Activated CD8-positive, alpha-beta memory T cell treated with anti-CD3 and anti-CD28 coated beads, Interleukin-2, amount 10 ng/mL, durations not matched to agents 7 days and 5 days (primary cell): ENCODE measurements at regions not wholly inside any gene's neighbourhood (a gene's known extent, or its start where the extent isn't known, plus 50 kb on each side); places are given as distances from the start of the nearest gene placed in this dataset.

Experiments used
- ATAC-seq: fragments of 150-1000 bp; cut with Tn5 transposase; one replicate; pipeline ENCODE4 v1.10.0; 2021; ENCODE audit warnings: moderate library complexity
- CTCF ChIA-PET: fragments of 350-600 bp; sonication (Branson Sonifier 250); formaldehyde crosslinking; loops from one replicate; lab custom pipeline; 2021; ENCODE audit warnings: antibody characterized with exemption; lab: Charles Lee
- DNase-seq: peaks from one replicate; pipeline ENCODE4 v3.0.0-alpha.2; 2020
- H3K27ac Mint-ChIP-seq: one replicate; pipeline ENCODE4 v1.8.0; 2021; ENCODE audit warnings: mild to moderate bottlenecking, mixed read lengths
- H3K27me3 Mint-ChIP-seq: one replicate; pipeline ENCODE4 v1.8.0; 2021; ENCODE audit warnings: mixed read lengths
- H3K36me3 Mint-ChIP-seq: one replicate; pipeline ENCODE4 v1.8.0; 2021; ENCODE audit warnings: mild to moderate bottlenecking, mixed read lengths
- H3K4me1 Mint-ChIP-seq: one replicate; pipeline ENCODE4 v1.8.0; 2021; ENCODE audit warnings: mixed read lengths
- H3K4me3 Mint-ChIP-seq: one replicate; pipeline ENCODE4 v1.8.0; 2021; ENCODE audit warnings: mild to moderate bottlenecking, moderate library complexity, mixed read lengths
- H3K9me3 Mint-ChIP-seq: one replicate; pipeline ENCODE4 v1.8.0; 2022; ENCODE audit warnings: low read depth, mixed read lengths

DNA sequence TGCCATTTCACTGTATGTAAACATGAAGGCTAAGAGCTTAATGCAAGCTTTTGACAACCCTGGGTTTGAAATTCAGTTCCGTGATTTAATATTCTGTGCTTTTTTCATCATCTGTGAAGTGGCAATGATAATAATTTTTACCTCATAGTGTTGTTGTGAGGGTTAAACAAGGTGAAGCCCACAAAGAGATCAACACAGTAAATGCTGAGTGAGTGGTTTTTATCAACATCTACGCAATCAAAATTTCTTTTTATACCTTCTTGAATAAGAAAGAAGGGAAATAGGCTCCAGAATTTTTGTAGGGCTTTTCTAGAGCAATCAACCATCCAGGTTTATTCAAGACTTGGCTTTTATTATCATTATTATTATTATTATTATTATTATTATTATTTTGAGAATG is 490.8 kb downstream of the SOX5 start:
- CTCF ChIA-PET, result interaction anchor here (0.6 kb wide), 1 partner anchor 67 kb away, joined by 3 read pairs; no protein-coding TSS in a partner anchor
- Mint-ChIP-seq H3K4me1 (no peaks in the 10 kb centered on the region), H3K27me3 (no peaks in the 10 kb centered on the region)

DNA sequence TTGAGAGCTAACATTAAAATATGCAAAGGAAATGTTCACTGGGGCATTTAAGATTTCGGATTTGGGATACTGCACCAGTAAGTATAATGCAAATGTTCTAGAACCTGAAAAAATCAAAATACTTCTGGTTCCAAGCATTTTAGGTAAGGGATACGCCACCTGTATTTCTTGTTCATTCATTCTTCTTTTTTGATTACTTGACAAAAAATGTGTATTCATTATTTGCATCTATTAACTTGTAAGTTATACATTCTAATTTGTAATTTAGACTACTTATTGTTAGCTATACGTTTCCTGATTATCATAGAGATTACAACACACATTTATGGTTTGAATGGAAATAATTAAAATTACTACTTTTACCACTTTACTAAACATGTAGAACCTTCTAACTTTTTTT is 486.9 kb downstream of the SOX5 start:
- ATAC-seq (no peak), DNase-seq (no peak)
- Mint-ChIP-seq H3K27me3 (no peaks in the 10 kb centered on the region), H3K27ac (no peak overlapping the region), H3K36me3 (no peaks in the 10 kb centered on the region), H3K4me3 (no peak overlapping the region), H3K9me3 (peaks cover 16% of the 10 kb centered on the region), H3K4me1 (no peaks in the 10 kb centered on the region)
- CTCF ChIA-PET, result no interaction called here

More for the DNA sequence above, 490.8 kb downstream of the SOX5 start:
- H3K27ac Mint-ChIP-seq, result no peak overlapping the region
- H3K36me3 Mint-ChIP-seq, result no peaks in the 10 kb centered on the region
- DNase-seq, result no peak
- peaks cover 7% of the 10 kb centered on the region for H3K9me3 Mint-ChIP-seq
- H3K4me3 Mint-ChIP-seq, result no peak overlapping the region
- no peak for ATAC-seq

GRCh38 chr12:23463172-23463571 is 486.3 kb downstream of the SOX5 start:
- Mint-ChIP-seq H3K4me1 (no peaks in the 10 kb centered on the region), H3K4me3 (no peak overlapping the region), H3K9me3 (peaks cover 16% of the 10 kb centered on the region), H3K27ac (no peak overlapping the region), H3K27me3 (no peaks in the 10 kb centered on the region), H3K36me3 (no peaks in the 10 kb centered on the region)
- no peak for ATAC-seq
- no peak for DNase-seq
- CTCF ChIA-PET, result no interaction called here

GRCh38 chr12:23464241-23464812 is 485.1 kb downstream of the SOX5 start:
- CTCF ChIA-PET, result no interaction called here
- Mint-ChIP-seq H3K4me3 (no peak overlapping the region), H3K27ac (no peak overlapping the region), H3K9me3 (peaks cover 16% of the 10 kb centered on the region), H3K4me1 (no peaks in the 10 kb centered on the region), H3K27me3 (no peaks in the 10 kb centered on the region), H3K36me3 (no peaks in the 10 kb centered on the region)
- no peak for DNase-seq
- ATAC-seq, result no peak

GRCh38 chr12:23472329-23472971 is 477.0 kb downstream of the SOX5 start:
- H3K36me3 Mint-ChIP-seq, result no peaks in the 10 kb centered on the region
- DNase-seq (no peak), ATAC-seq (no peak)
- H3K9me3 Mint-ChIP-seq, result peaks cover 8% of the 10 kb centered on the region
- CTCF ChIA-PET, result no interaction called here
- H3K4me1 Mint-ChIP-seq, result no peaks in the 10 kb centered on the region
- no peaks in the 10 kb centered on the region for H3K27me3 Mint-ChIP-seq
- H3K27ac Mint-ChIP-seq, result no peak overlapping the region
- H3K4me3 Mint-ChIP-seq, result no peak overlapping the region

- no peaks in the 10 kb centered on the region for H3K27me3 Mint-ChIP-seq
- DNase-seq, result no peak
- ATAC-seq, result no peak
- H3K4me1 Mint-ChIP-seq, result no peaks in the 10 kb centered on the region
- H3K27ac Mint-ChIP-seq, result no peak overlapping the region
- CTCF ChIA-PET, result no interaction called here
- H3K36me3 Mint-ChIP-seq, result no peaks in the 10 kb centered on the region
- peaks cover 10% of the 10 kb centered on the region for H3K9me3 Mint-ChIP-seq
- H3K4me3 Mint-ChIP-seq, result no peak overlapping the region
Measured at GRCh38 chr12:23473071-23473470, 476.4 kb downstream of the SOX5 start.

GRCh38 chr12:23474438-23474976 is 475.0 kb downstream of the SOX5 start:
- ATAC-seq (no peak), DNase-seq (no peak)
- no peaks in the 10 kb centered on the region for H3K36me3 Mint-ChIP-seq
- H3K4me3 Mint-ChIP-seq, result no peak overlapping the region
- H3K27ac Mint-ChIP-seq, result no peak overlapping the region
- no peaks in the 10 kb centered on the region for H3K4me1 Mint-ChIP-seq
- H3K9me3 Mint-ChIP-seq, result peaks cover 14% of the 10 kb centered on the region
- CTCF ChIA-PET, result no interaction called here
- H3K27me3 Mint-ChIP-seq, result no peaks in the 10 kb centered on the region
